HCT116 (cell line): ENCODE measurements at regions not wholly inside any gene's neighbourhood (a gene's known extent, or its start where the extent isn't known, plus 50 kb on each side); places are given as distances from the start of the nearest gene placed in this dataset.

Experiments
- ATAC-seq: fragments of 200-7000 bp; cut with Tn5 transposase; 2 replicates; pipeline ENCODE4 v1.9.1; 2020; ENCODE audit warnings: mild to moderate bottlenecking, moderate library complexity
- BruUV-seq: library from RNA; stranded (reverse); fragments of 400-500 nt; replicated peaks from 2 replicates; lab custom pipeline; 2021; lab: Mats Ljungman, UMichigan
- CTCF ChIA-PET: fragments of 300-600 bp; sonication (Branson Sonifier 250); formaldehyde crosslinking; loops from one replicate; lab custom pipeline; 2021; ENCODE audit warnings: antibody characterized with exemption; lab: Charles Lee
- POLR2A ChIA-PET: fragments of 300-600, 350-600 bp; sonication (Branson Sonifier 250); formaldehyde crosslinking; loops from one replicate; lab custom pipeline; 2021; ENCODE audit warnings: antibody characterized with exemption; lab: Charles Lee
- RAD21 ChIA-PET, 2 experiments: fragments of 300-600 bp; sonication (Branson Sonifier 250); formaldehyde crosslinking; loops; one replicate each; lab custom pipeline; 2023; ENCODE audit warnings: low total read pairs in 2 of 2; ENCODE audit not compliant: uncharacterized antibody in 2 of 2, unreplicated experiment in 2 of 2, low non-redundant PET in 1 of 2; lab: Charles Lee
- DNase-seq: peaks from one replicate; pipeline ENCODE4 v3.0.0-alpha.2; 2010; ENCODE audit warnings: low read depth, low spot score
- H2AFZ ChIP-seq: fragments of 200-600 bp; shearing (Covaris generic), sonication (generic); 2 replicates; pipeline ENCODE4 v1.6.1; 2017; ENCODE audit warnings: low read depth, mixed run types, mixed read lengths, antibody characterized with exemption, low read length; ENCODE audit not compliant: poor library complexity, severe bottlenecking
- H3K27ac ChIP-seq: 2 replicates; pipeline ENCODE4 v1.5.1; 2012; ENCODE audit warnings: low read depth, low read length
- H3K27me3 ChIP-seq: fragments of 200-600 bp; sonication (generic); 2 replicates; pipeline ENCODE4 v1.6.1; 2016; ENCODE audit warnings: mixed run types, low read length, mixed read lengths; ENCODE audit not compliant: insufficient read depth
- H3K36me3 ChIP-seq, 2 experiments: fragments of 200-500 bp in 1 of 2; fragments of 200-600 bp in 1 of 2; sonication (Bioruptor generic) in 1 of 2; sonication (generic) in 1 of 2; 2 replicates each; pipeline versions ENCODE4 v1.5.1 to v1.6.1; 2014 to 2016; ENCODE audit warnings: low read length in 2 of 2, inconsistent platforms in 1 of 2, mixed read lengths in 1 of 2, mixed run types in 1 of 2; ENCODE audit not compliant: insufficient read depth in 2 of 2, control insufficient read depth in 1 of 2
- H3K4me1 ChIP-seq, 2 experiments: fragments of 200-600 bp in 1 of 2; sonication (generic) in 1 of 2; 2 replicates each; pipeline versions ENCODE4 v1.5.1 to v1.6.1; 2012 to 2017; ENCODE audit warnings: low read length in 2 of 2, inconsistent platforms in 1 of 2, mild to moderate bottlenecking in 1 of 2, mixed read lengths in 1 of 2, mixed run types in 1 of 2, moderate library complexity in 1 of 2; ENCODE audit not compliant: insufficient read depth in 2 of 2, control insufficient read depth in 1 of 2
- H3K4me2 ChIP-seq: fragments of 200-600 bp; sonication (generic); 2 replicates; pipeline ENCODE4 v1.6.1; 2017; ENCODE audit warnings: mixed run types, low read length, mixed read lengths
- H3K4me3 ChIP-seq, 2 experiments: fragments of 200-600 bp in 1 of 2; sonication (generic) in 1 of 2; replicated peaks in 1 of 2; 2 replicates each; pipeline ENCODE4 v1.5.1; 2011 to 2016; ENCODE audit warnings: low read length in 2 of 2, control low read depth in 1 of 2, low read depth in 1 of 2, mild to moderate bottlenecking in 1 of 2, mixed read lengths in 1 of 2, mixed run types in 1 of 2
- H3K79me2 ChIP-seq: fragments of 200-600 bp; sonication (generic); 2 replicates; pipeline ENCODE4 v1.6.1; 2017; ENCODE audit warnings: mild to moderate bottlenecking, mixed run types, low read length, moderate library complexity, mixed read lengths; ENCODE audit not compliant: insufficient read depth
- H3K9ac ChIP-seq: fragments of 200-600 bp; sonication (generic); 2 replicates; pipeline ENCODE4 v1.6.1; 2016; ENCODE audit warnings: low read length, mixed read lengths
- H3K9me2 ChIP-seq: fragments of 200-600 bp; sonication (generic), shearing (Covaris generic); 2 replicates; pipeline ENCODE4 v1.6.1; 2017; ENCODE audit warnings: mixed run types, mild to moderate bottlenecking, moderate library complexity; ENCODE audit not compliant: insufficient read depth
- H3K9me3 ChIP-seq, 2 experiments: fragments of 200-500 bp in 1 of 2; fragments of 200-600 bp in 1 of 2; sonication (Bioruptor generic) in 1 of 2; sonication (generic) in 1 of 2; 2 replicates each; pipeline ENCODE4 v1.6.1; 2014 to 2017; ENCODE audit warnings: low read length in 2 of 2, mixed read lengths in 2 of 2, inconsistent platforms in 1 of 2, low read depth in 1 of 2, mild to moderate bottlenecking in 1 of 2, mixed run types in 1 of 2, moderate library complexity in 1 of 2; ENCODE audit not compliant: control insufficient read depth in 1 of 2, insufficient read depth in 1 of 2
- H4K20me1 ChIP-seq: fragments of 200-600 bp; sonication (generic), shearing (Covaris generic); 2 replicates; pipeline ENCODE4 v1.6.1; 2017; ENCODE audit warnings: mixed run types, mild to moderate bottlenecking, moderate library complexity; ENCODE audit not compliant: insufficient read depth
- CBX3 ChIP-seq: IDR thresholded peaks from 2 replicates; pipeline ENCODE4 v1.6.1; 2012; ENCODE audit warnings: low read depth
- EGR1 ChIP-seq: IDR thresholded peaks from 2 replicates; pipeline ENCODE4 v1.6.1; 2012; ENCODE audit warnings: low read depth
- ELF1 ChIP-seq: IDR thresholded peaks from 2 replicates; pipeline ENCODE4 v1.6.1; 2012; ENCODE audit warnings: low read depth, borderline replicate concordance
- EZH2 ChIP-seq: fragments of 200-600 bp; sonication (generic); IDR thresholded peaks from 2 replicates; pipeline ENCODE4 v1.6.1; 2017; ENCODE audit warnings: antibody characterized with exemption, mixed run types
- EZH2phosphoT487 ChIP-seq: fragments of 200-600 bp; IDR thresholded peaks from 2 replicates; pipeline ENCODE4 v1.6.1; 2018; ENCODE audit warnings: antibody characterized with exemption, borderline replicate concordance
- JUND ChIP-seq: IDR thresholded peaks from 2 replicates; pipeline ENCODE4 v1.6.1; 2012
- POLR2A ChIP-seq: IDR thresholded peaks from 2 replicates; pipeline ENCODE4 v1.7.0; 2011; ENCODE audit warnings: borderline replicate concordance; ENCODE audit not compliant: insufficient read depth, insufficient read length; ENCODE audit errors: extremely low read depth
- RAD21 ChIP-seq: IDR thresholded peaks from 2 replicates; pipeline ENCODE4 v1.6.1; 2012; ENCODE audit warnings: low read depth, mild to moderate bottlenecking
- SIN3A ChIP-seq: IDR thresholded peaks from 2 replicates; pipeline ENCODE4 v1.6.1; 2012; ENCODE audit warnings: low read depth
- SP1 ChIP-seq: IDR thresholded peaks from 2 replicates; pipeline ENCODE4 v1.6.1; 2012; ENCODE audit warnings: low read depth
- SRF ChIP-seq: IDR thresholded peaks from 2 replicates; pipeline ENCODE4 v1.6.1; 2012; ENCODE audit warnings: low read depth
- TCF7L2 ChIP-seq: IDR thresholded peaks from 2 replicates; pipeline ENCODE4 v1.7.0; 2011; ENCODE audit warnings: borderline replicate concordance, inconsistent platforms; ENCODE audit not compliant: insufficient read depth, insufficient read length; ENCODE audit errors: extremely low read depth
- YY1 ChIP-seq: IDR thresholded peaks from 2 replicates; pipeline ENCODE4 v1.6.1; 2011; ENCODE audit warnings: low read length, low read depth, moderate library complexity, mild to moderate bottlenecking; ENCODE audit not compliant: insufficient replicate concordance; ENCODE audit errors: extremely low read depth
- ZFX ChIP-seq: fragments of 450-650 bp; IDR thresholded peaks from 2 replicates; pipeline ENCODE4 v1.6.1; 2017
- ZNF274 ChIP-seq: fragments of 200-500 bp; sonication (Bioruptor generic); IDR thresholded peaks from 2 replicates; pipeline ENCODE4 v1.6.1; 2014; ENCODE audit warnings: mild to moderate bottlenecking, low read depth, low read length, inconsistent platforms
- intact Hi-C: fragments of 100-400 bp; cut with micrococcal nuclease; formaldehyde crosslinking; loops from 2 replicates; pipeline ENCODE4 v1.10.0; 2022
- TF ChIP-seq, protein P1 (sequence below): IDR thresholded peaks from 2 replicates; pipeline ENCODE4 v1.6.1; 2012
- TF ChIP-seq, protein P2 (sequence below), 3 experiments: fragments of 200-600 bp in 1 of 3; sonication (generic) in 1 of 3; IDR thresholded peaks in 2 of 3; conservative IDR thresholded peaks in 1 of 3; 2 replicates each; pipeline ENCODE4 v1.5.1; 2012 to 2017; ENCODE audit warnings: low read depth in 2 of 3, low read length in 2 of 3, antibody characterized with exemption in 1 of 3, borderline replicate concordance in 1 of 3, control low read depth in 1 of 3, mild to moderate bottlenecking in 1 of 3, mixed read lengths in 1 of 3, mixed run types in 1 of 3, moderate library complexity in 1 of 3; ENCODE audit not compliant: insufficient read depth in 1 of 3
- TF ChIP-seq, protein P3 (sequence below): IDR thresholded peaks from 2 replicates; pipeline ENCODE4 v1.6.1; 2012
- TF ChIP-seq, protein P4 (sequence below): IDR thresholded peaks from 2 replicates; pipeline ENCODE4 v1.6.1; 2011; ENCODE audit warnings: mild to moderate bottlenecking, low read length, moderate library complexity; ENCODE audit not compliant: insufficient replicate concordance; ENCODE audit errors: extremely low read depth

DNA sequence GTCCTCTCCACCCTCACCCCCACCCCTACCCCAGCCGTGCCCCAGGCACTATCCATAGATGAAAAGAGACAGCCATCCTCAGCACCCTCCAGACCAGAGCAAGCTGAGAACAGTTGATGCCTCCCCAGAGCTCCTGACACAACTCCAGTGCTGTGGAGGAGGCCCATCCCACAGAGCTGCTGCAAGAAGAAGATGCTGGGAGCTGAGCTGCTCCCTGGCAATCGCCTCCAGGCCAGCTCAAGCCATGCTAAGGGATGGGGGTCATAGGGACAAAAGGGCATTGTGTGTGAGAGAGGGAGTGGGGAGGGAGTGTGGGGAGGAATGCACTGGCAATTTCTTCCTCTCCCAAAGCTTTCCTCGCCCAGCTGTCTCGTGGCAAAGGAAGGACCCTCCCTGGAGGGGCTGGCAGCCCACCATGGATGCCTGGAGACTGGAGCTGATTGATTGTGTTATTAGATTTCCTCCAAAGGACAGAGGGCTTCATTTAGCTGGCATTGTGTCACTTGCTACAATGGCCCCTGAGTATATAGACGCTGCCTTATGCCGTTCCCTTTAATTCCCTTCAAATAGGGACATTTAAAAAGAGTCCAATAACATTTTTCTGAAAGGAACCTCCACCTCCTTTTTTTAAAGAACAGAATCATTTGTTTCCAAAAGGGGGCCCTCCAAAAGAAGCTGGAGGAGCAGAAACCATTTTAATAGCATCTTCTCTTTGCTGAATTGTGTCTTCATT, 476.4 kb downstream of the FOXO1 start:
- CTCF ChIA-PET: no interaction called here
- Histone ChIP-seq H3K9ac (no peak overlapping the region), H4K20me1 (no peaks in the 10 kb centered on the region), H3K79me2 (no peaks in the 10 kb centered on the region), H3K27me3 (no peaks in the 10 kb centered on the region), H3K4me3 (no peak overlapping the region), H3K36me3 (no peaks in the 10 kb centered on the region), H2AFZ (no peak overlapping the region), H3K9me2 (no peaks in the 10 kb centered on the region), H3K4me2 (no peak overlapping the region), H3K27ac (no peak overlapping the region), H3K4me1 (no peaks in the 10 kb centered on the region), H3K9me3 (no peaks in the 10 kb centered on the region)
- intact Hi-C loops: no loop called here
- TF ChIP-seq SRF (no peak), SP1 (no peak), ZFX (no peak), RAD21 (no peak), ELF1 (no peak), EZH2 (no peak), CBX3 (no peak), POLR2A (no peak), YY1 (no peak), EGR1 (no peak), JUND (no peak), EZH2phosphoT487 (no peak), SIN3A (no peak), ZNF274 (no peak), TCF7L2 (no peak)
- TF ChIP-seq, protein P1, sequence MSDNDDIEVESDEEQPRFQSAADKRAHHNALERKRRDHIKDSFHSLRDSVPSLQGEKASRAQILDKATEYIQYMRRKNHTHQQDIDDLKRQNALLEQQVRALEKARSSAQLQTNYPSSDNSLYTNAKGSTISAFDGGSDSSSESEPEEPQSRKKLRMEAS: no peak
- TF ChIP-seq, protein P2, sequence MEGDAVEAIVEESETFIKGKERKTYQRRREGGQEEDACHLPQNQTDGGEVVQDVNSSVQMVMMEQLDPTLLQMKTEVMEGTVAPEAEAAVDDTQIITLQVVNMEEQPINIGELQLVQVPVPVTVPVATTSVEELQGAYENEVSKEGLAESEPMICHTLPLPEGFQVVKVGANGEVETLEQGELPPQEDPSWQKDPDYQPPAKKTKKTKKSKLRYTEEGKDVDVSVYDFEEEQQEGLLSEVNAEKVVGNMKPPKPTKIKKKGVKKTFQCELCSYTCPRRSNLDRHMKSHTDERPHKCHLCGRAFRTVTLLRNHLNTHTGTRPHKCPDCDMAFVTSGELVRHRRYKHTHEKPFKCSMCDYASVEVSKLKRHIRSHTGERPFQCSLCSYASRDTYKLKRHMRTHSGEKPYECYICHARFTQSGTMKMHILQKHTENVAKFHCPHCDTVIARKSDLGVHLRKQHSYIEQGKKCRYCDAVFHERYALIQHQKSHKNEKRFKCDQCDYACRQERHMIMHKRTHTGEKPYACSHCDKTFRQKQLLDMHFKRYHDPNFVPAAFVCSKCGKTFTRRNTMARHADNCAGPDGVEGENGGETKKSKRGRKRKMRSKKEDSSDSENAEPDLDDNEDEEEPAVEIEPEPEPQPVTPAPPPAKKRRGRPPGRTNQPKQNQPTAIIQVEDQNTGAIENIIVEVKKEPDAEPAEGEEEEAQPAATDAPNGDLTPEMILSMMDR (IDR thresholded peaks at IDR 0.05 in 2 of 3, conservative IDR thresholded peaks at IDR 0.05 in 1 of 3; ENCODE audit: borderline replicate concordance in 1 of 3, insufficient read depth in 1 of 3, low read depth in 2 of 3, low read length in 2 of 3): no peak
- TF ChIP-seq, protein P3, sequence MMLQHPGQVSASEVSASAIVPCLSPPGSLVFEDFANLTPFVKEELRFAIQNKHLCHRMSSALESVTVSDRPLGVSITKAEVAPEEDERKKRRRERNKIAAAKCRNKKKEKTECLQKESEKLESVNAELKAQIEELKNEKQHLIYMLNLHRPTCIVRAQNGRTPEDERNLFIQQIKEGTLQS: no peak
- TF ChIP-seq, protein P4, sequence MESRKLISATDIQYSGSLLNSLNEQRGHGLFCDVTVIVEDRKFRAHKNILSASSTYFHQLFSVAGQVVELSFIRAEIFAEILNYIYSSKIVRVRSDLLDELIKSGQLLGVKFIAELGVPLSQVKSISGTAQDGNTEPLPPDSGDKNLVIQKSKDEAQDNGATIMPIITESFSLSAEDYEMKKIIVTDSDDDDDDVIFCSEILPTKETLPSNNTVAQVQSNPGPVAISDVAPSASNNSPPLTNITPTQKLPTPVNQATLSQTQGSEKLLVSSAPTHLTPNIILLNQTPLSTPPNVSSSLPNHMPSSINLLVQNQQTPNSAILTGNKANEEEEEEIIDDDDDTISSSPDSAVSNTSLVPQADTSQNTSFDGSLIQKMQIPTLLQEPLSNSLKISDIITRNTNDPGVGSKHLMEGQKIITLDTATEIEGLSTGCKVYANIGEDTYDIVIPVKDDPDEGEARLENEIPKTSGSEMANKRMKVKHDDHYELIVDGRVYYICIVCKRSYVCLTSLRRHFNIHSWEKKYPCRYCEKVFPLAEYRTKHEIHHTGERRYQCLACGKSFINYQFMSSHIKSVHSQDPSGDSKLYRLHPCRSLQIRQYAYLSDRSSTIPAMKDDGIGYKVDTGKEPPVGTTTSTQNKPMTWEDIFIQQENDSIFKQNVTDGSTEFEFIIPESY: no peak
- RAD21 ChIA-PET: no interaction called here
- POLR2A ChIA-PET: no interaction called here
- DNase-seq: no peak
- no TSS peak for BruUV-seq
- no peak for ATAC-seq
